ENCODE measurements at regions not wholly inside any gene's neighbourhood (a gene's known extent, or its start where the extent isn't known, plus 50 kb on each side); places are given as distances from the start of the nearest gene placed in this dataset.

DNA sequence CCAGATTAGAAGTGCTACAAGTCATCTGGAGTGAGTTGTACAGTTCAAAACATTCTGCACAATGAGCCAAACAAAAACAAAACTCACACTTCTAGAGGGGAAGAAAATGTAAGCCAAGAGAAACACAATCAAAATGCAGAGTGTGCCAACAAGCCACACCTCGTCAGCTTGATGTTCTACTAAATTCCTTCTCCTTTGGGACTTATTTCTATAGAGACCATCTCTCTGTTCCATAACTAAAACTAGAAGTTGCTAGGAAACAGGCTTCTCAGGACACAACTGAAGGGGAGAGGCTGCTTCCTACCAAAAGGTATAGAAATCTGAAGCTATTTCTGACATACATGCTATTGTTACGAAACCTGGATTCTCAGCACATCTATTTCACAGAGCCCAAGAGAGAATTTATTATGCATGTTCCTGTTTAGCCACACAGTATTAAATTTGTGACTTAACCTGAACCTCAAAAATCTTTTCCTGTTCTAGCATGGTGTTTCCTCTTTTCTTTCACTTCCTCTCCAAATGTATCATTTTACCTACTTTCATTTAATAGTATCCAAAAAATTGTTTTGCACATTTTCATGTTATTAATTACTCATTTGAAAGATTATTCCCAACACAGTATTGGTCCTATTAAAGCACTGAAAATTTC is 211.4 kb upstream of the CCDC150 start:
- TF ChIP-seq, protein P1, sequence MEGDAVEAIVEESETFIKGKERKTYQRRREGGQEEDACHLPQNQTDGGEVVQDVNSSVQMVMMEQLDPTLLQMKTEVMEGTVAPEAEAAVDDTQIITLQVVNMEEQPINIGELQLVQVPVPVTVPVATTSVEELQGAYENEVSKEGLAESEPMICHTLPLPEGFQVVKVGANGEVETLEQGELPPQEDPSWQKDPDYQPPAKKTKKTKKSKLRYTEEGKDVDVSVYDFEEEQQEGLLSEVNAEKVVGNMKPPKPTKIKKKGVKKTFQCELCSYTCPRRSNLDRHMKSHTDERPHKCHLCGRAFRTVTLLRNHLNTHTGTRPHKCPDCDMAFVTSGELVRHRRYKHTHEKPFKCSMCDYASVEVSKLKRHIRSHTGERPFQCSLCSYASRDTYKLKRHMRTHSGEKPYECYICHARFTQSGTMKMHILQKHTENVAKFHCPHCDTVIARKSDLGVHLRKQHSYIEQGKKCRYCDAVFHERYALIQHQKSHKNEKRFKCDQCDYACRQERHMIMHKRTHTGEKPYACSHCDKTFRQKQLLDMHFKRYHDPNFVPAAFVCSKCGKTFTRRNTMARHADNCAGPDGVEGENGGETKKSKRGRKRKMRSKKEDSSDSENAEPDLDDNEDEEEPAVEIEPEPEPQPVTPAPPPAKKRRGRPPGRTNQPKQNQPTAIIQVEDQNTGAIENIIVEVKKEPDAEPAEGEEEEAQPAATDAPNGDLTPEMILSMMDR (conservative IDR thresholded peaks at IDR 0.05) = no peak
- H3K4me1 Mint-ChIP-seq = peaks cover 13% of the 10 kb centered on the region
- H3K9me3 Mint-ChIP-seq = peaks cover 4% of the 10 kb centered on the region
- no peaks in the 10 kb centered on the region for H3K27me3 Mint-ChIP-seq (ENCODE audit: low read depth)
- no peak overlapping the region for H3K27ac Mint-ChIP-seq (ENCODE audit: unreplicated experiment)
- no peak overlapping the region for H3K4me3 Mint-ChIP-seq
- DNase-seq (ENCODE audit: low read depth, low spot score) = no peak
- peaks cover 8% of the 10 kb centered on the region for H3K36me3 Mint-ChIP-seq (ENCODE audit: low read depth)

DNA sequence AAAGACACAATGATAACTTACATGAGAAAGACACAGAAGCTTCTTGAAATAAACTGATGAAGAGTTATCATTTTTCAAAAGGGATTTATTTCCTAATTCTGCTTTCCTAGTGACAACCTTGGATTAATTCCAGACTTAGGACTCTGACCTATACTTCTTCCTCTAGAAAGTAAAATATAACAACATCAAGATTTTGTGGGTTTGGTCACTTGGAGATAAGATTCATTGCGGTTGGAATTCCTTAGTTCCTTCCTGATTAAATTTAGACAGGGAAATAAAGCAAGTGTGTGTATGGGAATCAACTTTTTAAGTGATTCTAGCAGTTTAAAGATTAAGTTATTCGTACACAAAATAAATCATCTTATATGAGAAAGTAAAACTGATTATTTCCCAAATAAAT is 208.4 kb upstream of the CCDC150 start:
- H3K36me3 Mint-ChIP-seq (ENCODE audit: low read depth) = peaks cover 3% of the 10 kb centered on the region
- H3K4me3 Mint-ChIP-seq = no peak overlapping the region
- TF ChIP-seq, protein P1 (conservative IDR thresholded peaks at IDR 0.05) = no peak
- H3K9me3 Mint-ChIP-seq = no peaks in the 10 kb centered on the region
- H3K27ac Mint-ChIP-seq (ENCODE audit: unreplicated experiment) = peak overlapping the region; percentile 19
- no peaks in the 10 kb centered on the region for H3K27me3 Mint-ChIP-seq (ENCODE audit: low read depth)
- DNase-seq (ENCODE audit: low read depth, low spot score) = no peak
- peaks cover 13% of the 10 kb centered on the region for H3K4me1 Mint-ChIP-seq

DNA sequence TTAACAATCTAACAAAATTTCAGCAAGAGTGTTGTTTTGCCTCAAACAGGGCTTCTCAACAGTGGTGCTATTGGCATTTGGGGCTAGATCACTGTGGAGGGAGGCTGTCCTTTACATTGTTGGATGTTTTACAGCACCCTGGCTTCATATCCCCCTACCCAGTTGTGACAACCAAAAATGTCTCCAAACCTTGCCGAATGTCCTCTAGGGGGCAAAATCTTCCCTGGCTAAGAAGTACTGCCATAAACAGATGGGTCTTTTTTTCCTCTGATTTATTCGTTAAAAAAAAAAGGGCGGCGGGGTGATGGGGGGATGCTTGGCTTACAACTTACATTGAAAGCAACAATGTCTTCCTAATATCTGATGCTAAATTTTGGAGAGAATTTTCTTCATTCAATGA is 207.6 kb upstream of the CCDC150 start:
- Mint-ChIP-seq H3K27me3 (ENCODE audit: low read depth) (no peaks in the 10 kb centered on the region), H3K4me1 (peaks cover 13% of the 10 kb centered on the region), H3K27ac (ENCODE audit: unreplicated experiment) (no peak overlapping the region), H3K4me3 (no peak overlapping the region), H3K36me3 (ENCODE audit: low read depth) (peaks cover 3% of the 10 kb centered on the region), H3K9me3 (no peaks in the 10 kb centered on the region)
- TF ChIP-seq, protein P1 (conservative IDR thresholded peaks at IDR 0.05) = peak; percentile 63
- DNase-seq (ENCODE audit: low read depth, low spot score) = peak; percentile 25

DNA sequence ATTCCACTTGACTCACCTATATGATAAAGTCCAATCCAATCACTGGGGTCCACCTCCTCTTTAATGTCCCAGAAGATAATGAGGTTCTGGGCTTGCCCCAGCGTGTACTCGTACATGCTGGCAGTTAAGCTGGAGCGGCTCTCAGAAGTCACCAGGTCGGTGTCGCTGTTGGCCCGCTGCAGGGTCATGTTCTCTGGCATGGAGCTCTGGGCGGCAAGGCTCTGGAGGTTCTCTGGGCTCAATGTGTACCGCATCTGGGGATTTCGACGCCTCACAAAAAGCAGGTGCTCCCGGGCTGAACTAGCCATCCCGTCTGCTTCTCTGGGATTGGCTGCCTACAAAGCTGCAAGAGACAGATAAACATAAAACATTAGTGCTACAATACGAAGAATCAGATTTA is 206.4 kb upstream of the CCDC150 start:
- H3K4me3 Mint-ChIP-seq = no peak overlapping the region
- H3K4me1 Mint-ChIP-seq = peaks cover 7% of the 10 kb centered on the region
- no peaks in the 10 kb centered on the region for H3K27me3 Mint-ChIP-seq (ENCODE audit: low read depth)
- H3K36me3 Mint-ChIP-seq (ENCODE audit: low read depth) = peaks cover 3% of the 10 kb centered on the region
- DNase-seq (ENCODE audit: low read depth, low spot score) = no peak
- H3K27ac Mint-ChIP-seq (ENCODE audit: unreplicated experiment) = no peak overlapping the region
- H3K9me3 Mint-ChIP-seq = no peaks in the 10 kb centered on the region
- TF ChIP-seq, protein P1 (conservative IDR thresholded peaks at IDR 0.05) = no peak

DNA sequence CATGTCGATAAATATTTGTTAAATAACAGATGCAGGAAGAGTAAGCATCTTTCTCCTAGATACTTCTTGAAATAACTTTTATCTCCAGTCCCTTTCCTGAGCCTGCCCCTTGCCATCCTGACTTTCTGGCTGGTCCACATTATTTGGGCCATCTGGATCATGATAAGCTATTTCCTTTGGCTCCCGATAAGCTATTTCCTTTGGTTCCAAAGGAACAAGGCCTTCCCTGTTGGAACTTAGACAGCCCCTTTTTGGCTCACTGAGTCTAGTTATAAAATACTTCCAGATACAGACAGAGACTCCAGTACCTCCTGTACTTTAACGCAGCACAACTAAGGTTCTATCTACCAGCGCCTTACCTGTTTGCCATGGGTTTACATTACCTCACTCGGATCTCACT is 205.3 kb upstream of the CCDC150 start:
- Mint-ChIP-seq H3K27me3 (ENCODE audit: low read depth) (no peaks in the 10 kb centered on the region), H3K4me1 (no peaks in the 10 kb centered on the region)

More for the DNA sequence above, 205.3 kb upstream of the CCDC150 start:
- DNase-seq (ENCODE audit: low read depth, low spot score) = no peak
- TF ChIP-seq, protein P1 (conservative IDR thresholded peaks at IDR 0.05) = no peak
- no peak overlapping the region for H3K4me3 Mint-ChIP-seq
- no peaks in the 10 kb centered on the region for H3K36me3 Mint-ChIP-seq (ENCODE audit: low read depth)
- no peak overlapping the region for H3K27ac Mint-ChIP-seq (ENCODE audit: unreplicated experiment)
- H3K9me3 Mint-ChIP-seq = no peaks in the 10 kb centered on the region
